Muscle of back (tissue), 3 donors: ENCODE measurements at regions not wholly inside any gene's neighbourhood (a gene's known extent, or its start where the extent isn't known, plus 50 kb on each side); places are given as distances from the start of the nearest gene placed in this dataset.

ENCODE experiments used
- DNase-seq, 3 donors: peaks; one replicate each; pipeline versions ENCODE4 v3.0.0 to v3.0.0-alpha.2; 2013

DNA sequence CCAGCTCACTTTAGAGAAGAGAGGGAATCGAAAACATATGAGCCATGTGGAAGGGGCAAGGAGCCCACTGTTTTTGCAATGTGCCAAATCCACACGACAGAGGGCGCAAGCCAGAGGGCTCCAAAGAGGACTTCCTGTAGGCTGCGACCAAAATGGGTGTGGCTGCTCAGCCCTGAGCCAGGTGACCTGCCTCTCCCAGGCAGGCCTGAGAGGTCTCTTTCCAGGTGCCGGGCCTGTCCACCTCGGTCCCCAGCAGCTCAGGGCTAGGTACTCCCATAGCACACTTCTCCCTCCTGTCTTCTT, 153.8 kb downstream of the TTC32 start:
- DNase-seq, result no peak

- no peak for DNase-seq
Measured at GRCh38 chr2:19747310-19748072, 154.3 kb downstream of the TTC32 start.

DNA sequence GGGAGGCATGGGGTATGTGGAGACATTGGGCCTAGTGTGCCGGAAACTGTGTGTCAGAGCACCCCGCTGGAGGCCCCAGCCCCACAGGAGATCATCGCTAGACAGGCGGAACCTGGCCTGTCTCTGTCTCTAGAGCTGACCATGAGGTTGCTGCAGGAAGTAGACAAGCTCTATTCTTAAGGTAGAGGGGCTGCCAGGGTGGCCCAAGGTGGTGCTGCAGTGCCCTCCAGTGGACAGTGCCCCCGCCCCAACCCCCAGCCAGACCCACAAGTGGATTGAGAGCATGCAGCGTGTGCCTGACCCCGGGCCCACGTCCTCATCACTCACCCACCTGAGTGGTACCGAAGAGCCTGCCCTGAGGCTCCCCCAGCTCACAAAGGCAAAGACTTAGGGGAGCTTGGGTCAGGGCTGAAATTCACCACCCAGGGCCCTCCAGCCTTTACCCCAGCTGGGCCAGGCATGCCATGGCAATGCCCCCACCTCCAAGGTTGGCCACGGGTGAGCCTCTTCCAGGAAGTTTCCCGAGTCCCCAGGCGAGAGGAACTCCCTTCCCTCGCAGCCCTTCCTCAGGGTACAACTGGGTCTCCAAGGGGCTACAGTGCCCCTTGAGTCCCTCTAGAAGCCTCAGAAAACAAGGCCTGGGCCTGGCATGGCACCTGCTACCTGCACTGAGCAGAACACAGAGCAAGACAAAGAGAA, 155.0 kb downstream of the TTC32 start:
- peak in 2 of 3 donors; percentile 22 to 67 for DNase-seq

GRCh38 chr2:19746137-19746600, 155.6 kb downstream of the TTC32 start:
- DNase-seq, result no peak

- DNase-seq, result no peak
Measured at GRCh38 chr2:19745318-19746136, 156.3 kb downstream of the TTC32 start.

DNA sequence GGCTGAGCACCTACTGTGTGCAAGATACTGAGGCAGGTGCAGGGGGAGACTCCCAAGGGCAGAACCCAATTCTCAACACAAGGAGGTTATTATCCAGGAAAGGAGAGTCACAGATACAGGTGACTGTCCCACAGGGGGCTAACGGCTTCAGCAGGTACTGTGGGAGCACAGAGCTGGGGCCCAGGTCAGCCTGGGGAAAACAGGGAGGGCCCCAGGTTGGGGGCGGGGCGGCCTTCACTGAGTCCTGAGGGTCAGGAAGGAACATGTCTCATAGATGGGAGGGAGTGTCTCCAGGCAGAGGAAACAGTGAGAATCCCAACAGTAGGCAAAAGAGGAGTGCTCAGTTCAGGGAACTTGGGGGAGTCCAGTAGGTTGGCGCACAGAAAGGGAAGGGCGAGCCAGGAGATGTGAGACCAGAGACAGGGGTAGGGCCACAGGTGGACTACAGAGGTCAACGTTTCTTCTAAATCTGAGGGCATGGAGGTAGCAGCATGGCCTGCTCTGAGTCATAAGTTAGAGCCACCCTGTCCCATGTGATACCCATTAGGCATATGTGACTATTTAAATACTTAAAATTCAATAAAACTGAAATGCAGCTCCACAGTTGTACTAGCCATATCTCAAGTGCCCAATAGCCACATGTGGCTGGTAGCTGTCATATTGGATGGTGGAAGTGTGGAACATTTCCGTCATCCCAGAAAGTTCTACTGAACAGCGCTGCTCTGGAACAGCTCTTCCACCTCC, 157.2 kb downstream of the TTC32 start:
- no peak for DNase-seq

GRCh38 chr2:19743641-19744040, 158.1 kb downstream of the TTC32 start:
- DNase-seq, result no peak

- no peak for DNase-seq
Measured at GRCh38 chr2:19742872-19743271, 158.9 kb downstream of the TTC32 start.

- no peak for DNase-seq
Measured at GRCh38 chr2:19739256-19739655, 162.5 kb downstream of the TTC32 start.

- DNase-seq, result peak; percentile 21 to 85 (median 59)
Measured at GRCh38 chr2:19738707-19739106, 163.1 kb downstream of the TTC32 start.

DNA sequence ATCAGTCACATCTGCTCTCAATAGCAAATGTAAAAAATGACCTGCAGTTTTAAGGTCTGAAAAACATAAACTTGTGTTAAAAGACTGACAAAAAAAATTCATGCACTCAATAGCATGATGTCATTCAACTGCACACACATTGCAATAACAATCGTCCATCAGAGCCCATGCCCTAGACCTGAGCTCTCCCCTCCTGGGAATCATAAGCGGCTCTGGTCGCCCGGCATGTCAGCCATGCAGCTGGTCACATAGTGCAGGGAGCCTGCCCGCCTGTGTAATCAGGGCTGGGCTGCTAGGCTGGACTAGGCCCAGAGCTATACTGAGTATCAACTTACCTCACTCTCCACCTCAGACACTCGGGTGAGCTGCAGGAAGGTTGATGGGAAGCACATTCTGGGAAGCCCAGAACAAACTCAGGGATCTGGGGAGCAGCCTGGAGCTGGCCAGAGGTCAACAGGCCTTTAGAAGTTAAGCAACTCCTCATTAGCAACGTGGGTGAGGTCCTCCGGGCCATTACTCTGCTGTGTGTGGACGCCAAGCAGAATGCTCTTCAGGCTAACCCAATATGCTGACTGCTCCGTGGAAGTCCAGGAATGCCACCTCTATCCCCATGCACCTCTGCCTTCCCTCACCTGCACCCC, 165.5 kb downstream of the TTC32 start:
- DNase-seq, result peak in 2 of 3 donors; percentile 18 to 71

- DNase-seq, result no peak
Measured at GRCh38 chr2:19733951-19734425, 167.8 kb downstream of the TTC32 start.

DNA sequence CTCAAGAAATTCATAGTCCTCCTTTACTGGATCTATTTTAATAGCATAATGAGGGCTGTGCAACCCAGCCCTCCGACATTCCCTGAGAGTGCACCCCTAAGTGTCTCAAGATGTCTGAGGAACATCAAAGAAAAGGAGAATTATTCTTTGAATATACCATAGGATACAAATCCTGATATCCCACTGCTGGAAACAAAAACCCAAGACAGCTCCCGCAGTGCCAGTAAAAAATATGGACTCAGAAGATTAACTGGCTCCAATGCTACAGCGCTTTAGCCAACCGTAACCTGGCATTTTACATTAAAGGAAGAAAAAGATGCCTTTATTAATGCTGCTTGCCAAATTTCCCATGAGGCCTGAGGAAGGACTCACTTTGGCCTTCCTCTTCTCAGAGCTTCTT, 168.4 kb downstream of the TTC32 start:
- DNase-seq, result no peak

GRCh38 chr2:19732255-19732654, 169.5 kb downstream of the TTC32 start:
- DNase-seq, result no peak

- no peak for DNase-seq
Measured at GRCh38 chr2:19731515-19731914, 170.3 kb downstream of the TTC32 start.

DNA sequence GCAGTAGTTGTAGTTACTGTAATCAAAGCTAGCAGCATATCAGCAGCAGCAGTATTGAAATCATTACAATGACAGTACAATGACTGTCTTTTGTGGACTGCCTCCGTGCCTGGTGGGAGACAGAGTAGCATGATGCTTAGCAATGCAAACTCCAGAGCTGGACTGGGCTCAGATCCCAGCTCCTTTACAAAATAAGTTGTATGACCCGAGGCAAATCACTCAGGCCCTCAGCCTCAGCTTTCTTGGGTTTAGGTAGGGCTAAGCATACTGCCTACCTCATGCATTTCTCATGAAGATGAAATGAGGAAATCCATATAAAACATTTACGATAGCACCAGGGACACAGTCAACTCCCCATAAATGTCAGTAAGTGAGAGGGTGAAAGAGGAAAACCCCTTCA, 170.7 kb downstream of the TTC32 start:
- DNase-seq, result no peak

- DNase-seq, result peak in 2 of 3 donors; percentile 71 to 90
Measured at GRCh38 chr2:19728125-19728524, 173.7 kb downstream of the TTC32 start.

DNA sequence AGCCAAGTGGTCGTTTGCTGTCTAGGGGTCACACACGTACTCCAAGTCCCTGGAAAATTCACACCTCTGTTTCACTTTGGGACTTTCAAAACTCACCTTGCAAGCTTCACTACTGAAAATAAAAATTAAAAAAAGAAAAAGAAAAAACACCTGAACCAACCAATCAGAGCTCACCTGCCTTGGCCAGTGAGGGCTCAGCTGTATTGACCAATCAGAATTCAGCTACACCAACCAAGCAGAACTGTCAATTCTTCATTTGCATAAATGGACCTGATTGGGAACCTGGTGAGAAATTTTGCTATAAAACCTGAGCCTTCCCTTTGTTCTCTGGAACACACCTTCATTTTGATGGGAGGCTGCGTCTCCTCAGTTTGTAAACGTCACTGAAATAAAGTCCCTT, 176.4 kb downstream of the TTC32 start:
- no peak for DNase-seq

- DNase-seq, result peak in 1 of 3 donors; percentile 27
Measured at GRCh38 chr2:19723021-19723420, 178.8 kb downstream of the TTC32 start.

DNA sequence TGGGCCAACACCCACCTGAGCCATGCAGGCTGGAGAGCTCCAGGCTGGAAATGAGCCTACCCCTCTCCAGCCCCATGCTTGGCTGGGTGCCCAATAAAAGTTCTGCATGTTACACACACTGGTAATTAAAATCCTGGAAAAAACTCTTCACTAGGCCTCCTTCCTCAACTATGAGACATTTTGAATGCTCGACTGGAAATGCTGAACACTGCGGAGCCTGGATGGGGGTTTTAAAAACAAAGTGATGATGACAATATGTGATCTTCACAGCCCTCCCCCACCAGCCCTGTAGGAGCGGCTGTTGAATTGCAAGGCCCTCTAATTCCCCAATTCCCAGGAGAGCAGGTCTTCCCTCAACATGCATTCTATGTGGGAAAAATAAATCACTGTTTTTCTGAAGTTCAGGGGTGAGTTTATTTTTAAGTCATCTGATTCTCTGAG, 179.2 kb downstream of the TTC32 start:
- peak; percentile 53 to 71 (median 57) for DNase-seq

- DNase-seq, result no peak
Measured at GRCh38 chr2:19720306-19720705, 181.5 kb downstream of the TTC32 start.
